ENCODE measurements at regions not wholly inside any gene's neighbourhood (a gene's known extent, or its start where the extent isn't known, plus 50 kb on each side); places are given as distances from the start of the nearest gene placed in this dataset.
"Not testable (repeated sequence)": the region's sequence is repeated elsewhere in the genome, so short reads cannot be mapped to it uniquely, and the experiment has no call there.

GRCh38 chr16:54727696-54728095 lies 203.0 kb upstream of the IRX5 start:
- not testable (repeated sequence) for DNase-seq (ENCODE audit: low read depth)

GRCh38 chr16:54724346-54724925 lies 206.2 kb upstream of the IRX5 start:
- DNase-seq (ENCODE audit: low read depth): no peak

GRCh38 chr16:54722210-54722676 lies 208.4 kb upstream of the IRX5 start:
- DNase-seq (ENCODE audit: low read depth): no peak

- no peak for DNase-seq (ENCODE audit: low read depth)
Measured at GRCh38 chr16:54720259-54720658, 210.4 kb upstream of the IRX5 start.

- DNase-seq (ENCODE audit: low read depth): no peak
Measured at GRCh38 chr16:54719624-54720023, 211.0 kb upstream of the IRX5 start.

- DNase-seq (ENCODE audit: low read depth): no peak
Measured at GRCh38 chr16:54718376-54718775, 212.3 kb upstream of the IRX5 start.

GRCh38 chr16:54715011-54715410 lies 215.7 kb upstream of the IRX5 start:
- no peak for DNase-seq (ENCODE audit: low read depth)

GRCh38 chr16:54712866-54713265 lies 217.8 kb upstream of the IRX5 start:
- DNase-seq (ENCODE audit: low read depth): no peak

GRCh38 chr16:54707813-54708212 lies 222.9 kb upstream of the IRX5 start:
- no peak for DNase-seq (ENCODE audit: low read depth)

GRCh38 chr16:54706406-54706805 lies 224.3 kb upstream of the IRX5 start:
- DNase-seq (ENCODE audit: low read depth): no peak

- no peak for DNase-seq (ENCODE audit: low read depth)
Measured at GRCh38 chr16:54703339-54703738, 227.3 kb upstream of the IRX5 start.

GRCh38 chr16:54699656-54700055 lies 231.0 kb upstream of the IRX5 start:
- DNase-seq (ENCODE audit: low read depth): no peak

GRCh38 chr16:54697677-54698076 lies 233.0 kb upstream of the IRX5 start:
- no peak for DNase-seq (ENCODE audit: low read depth)

GRCh38 chr16:54696970-54697369 lies 233.7 kb upstream of the IRX5 start:
- no peak for DNase-seq (ENCODE audit: low read depth)

GRCh38 chr16:54696522-54696921 lies 234.1 kb upstream of the IRX5 start:
- DNase-seq (ENCODE audit: low read depth): no peak

GRCh38 chr16:54694651-54695050 lies 236.0 kb upstream of the IRX5 start:
- DNase-seq (ENCODE audit: low read depth): no peak

GRCh38 chr16:54693864-54694263 lies 236.8 kb upstream of the IRX5 start:
- no peak for DNase-seq (ENCODE audit: low read depth)

GRCh38 chr16:54690710-54691109 lies 240.0 kb upstream of the IRX5 start:
- DNase-seq (ENCODE audit: low read depth): no peak

GRCh38 chr16:54690306-54690705 lies 240.4 kb upstream of the IRX5 start:
- no peak for DNase-seq (ENCODE audit: low read depth)

- no peak for DNase-seq (ENCODE audit: low read depth)
Measured at GRCh38 chr16:54689072-54689865, 241.4 kb upstream of the IRX5 start.

- no peak for DNase-seq (ENCODE audit: low read depth)
Measured at GRCh38 chr16:54688339-54688738, 242.3 kb upstream of the IRX5 start.

- no peak for DNase-seq (ENCODE audit: low read depth)
Measured at GRCh38 chr16:54687043-54687899, 243.4 kb upstream of the IRX5 start.

GRCh38 chr16:54685682-54686081 lies 245.0 kb upstream of the IRX5 start:
- DNase-seq (ENCODE audit: low read depth): no peak
